ENCODE measurements at regions not wholly inside any gene's neighbourhood (a gene's known extent, or its start where the extent isn't known, plus 50 kb on each side); places are given as distances from the start of the nearest gene placed in this dataset.

- TF ChIP-seq CTCF (IDR thresholded peaks at IDR 0.05 in 8 of 11, conservative IDR thresholded peaks at IDR 0.05 in 3 of 11) (no peak), POLR2A (IDR thresholded peaks at IDR 0.05) (no peak)
Measured at GRCh38 chr11:45723397-45723796, 58.0 kb upstream of the CHST1 start.
